ENCODE measurements at regions not wholly inside any gene's neighbourhood (a gene's known extent, or its start where the extent isn't known, plus 50 kb on each side); places are given as distances from the start of the nearest gene placed in this dataset.

- TF ChIP-seq, protein P1, sequence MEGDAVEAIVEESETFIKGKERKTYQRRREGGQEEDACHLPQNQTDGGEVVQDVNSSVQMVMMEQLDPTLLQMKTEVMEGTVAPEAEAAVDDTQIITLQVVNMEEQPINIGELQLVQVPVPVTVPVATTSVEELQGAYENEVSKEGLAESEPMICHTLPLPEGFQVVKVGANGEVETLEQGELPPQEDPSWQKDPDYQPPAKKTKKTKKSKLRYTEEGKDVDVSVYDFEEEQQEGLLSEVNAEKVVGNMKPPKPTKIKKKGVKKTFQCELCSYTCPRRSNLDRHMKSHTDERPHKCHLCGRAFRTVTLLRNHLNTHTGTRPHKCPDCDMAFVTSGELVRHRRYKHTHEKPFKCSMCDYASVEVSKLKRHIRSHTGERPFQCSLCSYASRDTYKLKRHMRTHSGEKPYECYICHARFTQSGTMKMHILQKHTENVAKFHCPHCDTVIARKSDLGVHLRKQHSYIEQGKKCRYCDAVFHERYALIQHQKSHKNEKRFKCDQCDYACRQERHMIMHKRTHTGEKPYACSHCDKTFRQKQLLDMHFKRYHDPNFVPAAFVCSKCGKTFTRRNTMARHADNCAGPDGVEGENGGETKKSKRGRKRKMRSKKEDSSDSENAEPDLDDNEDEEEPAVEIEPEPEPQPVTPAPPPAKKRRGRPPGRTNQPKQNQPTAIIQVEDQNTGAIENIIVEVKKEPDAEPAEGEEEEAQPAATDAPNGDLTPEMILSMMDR (IDR thresholded peaks at IDR 0.05; ENCODE audit: low read length), result no peak
- no peak for TF ChIP-seq EZH2phosphoT487 (IDR thresholded peaks at IDR 0.05; ENCODE audit: low read length)
Observed at GRCh38 chr5:57406641-57407040, 76.0 kb downstream of the ACTBL2 start.

Data from MM.1S (cell line).